GM18867 (cell line): ENCODE measurements at regions not wholly inside any gene's neighbourhood (a gene's known extent, or its start where the extent isn't known, plus 50 kb on each side); places are given as distances from the start of the nearest gene placed in this dataset.
"Not testable (repeated sequence)": the region's sequence is repeated elsewhere in the genome, so short reads cannot be mapped to it uniquely, and the experiment has no call there.

Source experiments
- ATAC-seq: cut with Tn5 transposase; IDR thresholded peaks from one replicate; pipeline ENCODE4 v1.9.1; 2021; ENCODE audit warnings: mild to moderate bottlenecking, moderate library complexity; ENCODE audit not compliant: unreplicated experiment

- no peak for ATAC-seq
Observed at GRCh38 chr2:142668420-142668819, 209.0 kb upstream of the KYNU start.

GRCh38 chr2:142665241-142665640 is 212.2 kb upstream of the KYNU start:
- no peak for ATAC-seq

GRCh38 chr2:142650601-142651000 is 226.9 kb upstream of the KYNU start:
- ATAC-seq, result no peak

GRCh38 chr2:142649581-142649980 is 227.9 kb upstream of the KYNU start:
- ATAC-seq, result no peak

- no peak for ATAC-seq
Observed at GRCh38 chr2:142642650-142643049, 234.8 kb upstream of the KYNU start.

- ATAC-seq, result no peak
Observed at GRCh38 chr2:142629193-142629592, 248.3 kb upstream of the KYNU start.

- no peak for ATAC-seq
Observed at GRCh38 chr2:142621287-142621686, 256.2 kb upstream of the KYNU start.

GRCh38 chr2:142617461-142617860 is 260.0 kb upstream of the KYNU start:
- no peak for ATAC-seq

GRCh38 chr2:142615876-142616275 is 261.6 kb upstream of the KYNU start:
- ATAC-seq, result no peak

GRCh38 chr2:142613193-142613592 is 264.3 kb upstream of the KYNU start:
- ATAC-seq, result not testable (repeated sequence)

- ATAC-seq, result no peak
Observed at GRCh38 chr2:142605421-142605820, 272.0 kb upstream of the KYNU start.

GRCh38 chr2:142603759-142604158 is 273.7 kb upstream of the KYNU start:
- ATAC-seq, result no peak

GRCh38 chr2:142602418-142602989 is 275.0 kb upstream of the KYNU start:
- ATAC-seq, result no peak

- ATAC-seq, result no peak
Observed at GRCh38 chr2:142601794-142602193, 275.7 kb upstream of the KYNU start.

- no peak for ATAC-seq
Observed at GRCh38 chr2:142599504-142599903, 278.0 kb upstream of the KYNU start.

- ATAC-seq, result no peak
Observed at GRCh38 chr2:142598846-142599245, 278.6 kb upstream of the KYNU start.

GRCh38 chr2:142596334-142597088 is 281.0 kb upstream of the KYNU start:
- ATAC-seq, result no peak

GRCh38 chr2:142594935-142595334 is 282.5 kb upstream of the KYNU start:
- ATAC-seq, result peak; percentile 84

- ATAC-seq, result no peak
Observed at GRCh38 chr2:142592171-142592570, 285.3 kb upstream of the KYNU start.

GRCh38 chr2:142591420-142591819 is 286.0 kb upstream of the KYNU start:
- no peak for ATAC-seq

GRCh38 chr2:142588269-142588668 is 289.2 kb upstream of the KYNU start:
- no peak for ATAC-seq

- ATAC-seq, result no peak
Observed at GRCh38 chr2:142586693-142587580, 290.5 kb upstream of the KYNU start.
